GM12865 (cell line): ENCODE measurements at regions not wholly inside any gene's neighbourhood (a gene's known extent, or its start where the extent isn't known, plus 50 kb on each side); places are given as distances from the start of the nearest gene placed in this dataset.

ENCODE experiments used
- DNase-seq: peaks from one replicate; pipeline ENCODE4 v3.0.0; 2010; ENCODE audit warnings: low read depth
- H3K4me3 ChIP-seq: 2 replicates; pipeline ENCODE4 v1.5.1; 2011; ENCODE audit warnings: mild to moderate bottlenecking, low read depth, low read length, control low read depth
- TF ChIP-seq, protein P1 (sequence below): IDR thresholded peaks from 2 replicates; pipeline ENCODE4 v1.5.1; 2011; ENCODE audit warnings: low read length, control low read depth, low read depth, inconsistent platforms; ENCODE audit not compliant: insufficient read depth; ENCODE audit errors: missing control alignments

DNA sequence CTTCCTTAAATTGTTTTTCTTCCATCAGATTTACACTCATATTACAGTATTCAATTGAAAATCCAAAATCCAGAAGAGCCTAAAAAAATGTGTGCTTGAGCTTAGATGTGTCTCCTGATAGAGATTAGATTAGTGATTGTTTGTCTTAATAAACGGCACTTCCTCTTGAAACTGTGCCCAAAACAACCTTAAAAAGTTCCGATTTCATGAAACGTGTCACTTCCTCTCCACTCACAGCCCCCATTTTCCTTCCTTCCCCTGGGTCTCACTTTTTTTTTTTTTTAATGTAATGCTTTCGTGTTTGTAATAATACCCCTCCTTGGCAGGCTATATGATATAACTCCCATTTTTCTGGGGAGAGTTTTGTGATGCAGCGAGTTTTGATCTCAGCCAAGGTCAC lies 114.8 kb upstream of the ADO start:
- TF ChIP-seq, protein P1, sequence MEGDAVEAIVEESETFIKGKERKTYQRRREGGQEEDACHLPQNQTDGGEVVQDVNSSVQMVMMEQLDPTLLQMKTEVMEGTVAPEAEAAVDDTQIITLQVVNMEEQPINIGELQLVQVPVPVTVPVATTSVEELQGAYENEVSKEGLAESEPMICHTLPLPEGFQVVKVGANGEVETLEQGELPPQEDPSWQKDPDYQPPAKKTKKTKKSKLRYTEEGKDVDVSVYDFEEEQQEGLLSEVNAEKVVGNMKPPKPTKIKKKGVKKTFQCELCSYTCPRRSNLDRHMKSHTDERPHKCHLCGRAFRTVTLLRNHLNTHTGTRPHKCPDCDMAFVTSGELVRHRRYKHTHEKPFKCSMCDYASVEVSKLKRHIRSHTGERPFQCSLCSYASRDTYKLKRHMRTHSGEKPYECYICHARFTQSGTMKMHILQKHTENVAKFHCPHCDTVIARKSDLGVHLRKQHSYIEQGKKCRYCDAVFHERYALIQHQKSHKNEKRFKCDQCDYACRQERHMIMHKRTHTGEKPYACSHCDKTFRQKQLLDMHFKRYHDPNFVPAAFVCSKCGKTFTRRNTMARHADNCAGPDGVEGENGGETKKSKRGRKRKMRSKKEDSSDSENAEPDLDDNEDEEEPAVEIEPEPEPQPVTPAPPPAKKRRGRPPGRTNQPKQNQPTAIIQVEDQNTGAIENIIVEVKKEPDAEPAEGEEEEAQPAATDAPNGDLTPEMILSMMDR: no peak
- peak; percentile 58 for DNase-seq
- H3K4me3 ChIP-seq: no peak overlapping the region

DNA sequence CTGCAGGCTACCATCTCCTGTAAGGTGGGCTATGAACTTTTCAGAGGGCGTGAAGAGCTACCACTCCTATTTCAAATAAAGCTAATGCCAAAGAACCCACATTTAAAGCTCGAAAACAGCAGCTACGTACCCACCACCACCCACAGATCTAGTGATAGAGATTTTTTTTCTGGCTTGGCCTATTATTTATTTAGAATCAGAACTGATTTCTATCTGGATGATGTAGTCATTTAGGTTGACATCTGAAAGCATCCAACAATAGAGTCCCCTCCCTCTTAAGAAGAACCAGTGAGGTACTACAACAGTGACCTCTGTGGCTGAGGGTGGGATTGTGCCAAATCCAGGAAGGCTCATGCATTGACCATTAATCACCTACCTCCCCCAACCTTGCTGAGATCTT lies 113.8 kb upstream of the ADO start:
- TF ChIP-seq, protein P1: no peak
- peak; percentile 39 for DNase-seq
- H3K4me3 ChIP-seq: no peak overlapping the region

DNA sequence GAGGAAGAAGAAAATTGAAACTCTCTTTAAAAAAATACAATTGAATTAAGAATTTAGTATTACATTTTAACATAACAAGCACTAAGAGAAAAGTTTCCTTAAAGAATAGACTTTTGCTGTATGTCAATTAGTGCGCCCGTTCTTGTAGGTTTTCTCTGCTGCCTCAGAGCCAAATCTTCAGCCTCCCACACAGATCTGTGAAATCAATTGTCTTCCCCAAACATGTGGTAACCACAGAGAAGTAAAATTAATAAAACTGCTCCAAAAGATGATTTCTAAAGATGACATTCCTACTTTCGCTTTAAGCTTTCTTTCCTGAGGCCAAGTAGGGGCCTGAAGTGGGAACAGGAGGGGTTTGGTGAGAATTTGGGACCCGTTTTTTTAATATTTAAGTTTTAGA lies 113.2 kb upstream of the ADO start:
- TF ChIP-seq, protein P1: no peak
- no peak for DNase-seq
- H3K4me3 ChIP-seq: no peak overlapping the region

DNA sequence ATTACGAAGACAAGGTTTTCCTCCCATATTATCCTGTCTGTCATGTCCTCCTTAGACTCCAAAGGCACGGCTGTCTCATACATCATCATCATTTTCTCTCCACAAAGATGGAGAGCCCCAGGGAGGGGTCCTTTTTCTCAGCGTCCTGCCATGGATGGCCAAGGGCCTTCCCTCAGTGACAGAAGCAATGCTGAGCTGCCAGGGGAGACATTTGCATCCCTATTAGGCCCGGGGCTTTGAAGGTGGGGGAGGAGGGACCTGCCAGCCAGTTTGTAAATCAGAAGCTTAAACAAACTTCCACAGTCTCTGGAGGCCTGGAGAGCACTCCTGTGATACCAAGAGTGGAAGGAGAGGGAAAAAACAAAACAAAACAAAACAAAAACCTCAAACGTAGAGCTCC lies 112.4 kb upstream of the ADO start:
- H3K4me3 ChIP-seq: no peak overlapping the region
- DNase-seq: no peak
- TF ChIP-seq, protein P1: no peak

DNA sequence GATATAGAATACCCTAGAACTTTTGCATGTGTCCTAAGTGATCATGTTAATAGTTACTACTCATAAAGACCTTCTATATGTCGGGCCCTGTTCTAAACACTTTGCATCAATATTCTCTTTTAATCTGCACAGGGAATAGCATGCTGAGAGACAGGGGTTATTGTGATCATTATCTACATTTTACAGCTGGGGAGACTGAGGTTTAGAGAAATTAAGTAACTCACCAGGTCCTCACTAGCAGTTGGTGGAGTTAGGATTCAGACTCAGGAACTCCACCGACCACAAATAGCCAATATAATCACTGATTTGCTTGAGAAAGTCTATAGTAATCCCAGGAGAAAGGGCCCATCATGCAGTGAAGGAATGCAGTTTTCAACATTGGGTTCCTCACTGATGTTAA lies 111.2 kb upstream of the ADO start:
- no peak for DNase-seq
- H3K4me3 ChIP-seq: no peak overlapping the region
- TF ChIP-seq, protein P1: no peak

DNA sequence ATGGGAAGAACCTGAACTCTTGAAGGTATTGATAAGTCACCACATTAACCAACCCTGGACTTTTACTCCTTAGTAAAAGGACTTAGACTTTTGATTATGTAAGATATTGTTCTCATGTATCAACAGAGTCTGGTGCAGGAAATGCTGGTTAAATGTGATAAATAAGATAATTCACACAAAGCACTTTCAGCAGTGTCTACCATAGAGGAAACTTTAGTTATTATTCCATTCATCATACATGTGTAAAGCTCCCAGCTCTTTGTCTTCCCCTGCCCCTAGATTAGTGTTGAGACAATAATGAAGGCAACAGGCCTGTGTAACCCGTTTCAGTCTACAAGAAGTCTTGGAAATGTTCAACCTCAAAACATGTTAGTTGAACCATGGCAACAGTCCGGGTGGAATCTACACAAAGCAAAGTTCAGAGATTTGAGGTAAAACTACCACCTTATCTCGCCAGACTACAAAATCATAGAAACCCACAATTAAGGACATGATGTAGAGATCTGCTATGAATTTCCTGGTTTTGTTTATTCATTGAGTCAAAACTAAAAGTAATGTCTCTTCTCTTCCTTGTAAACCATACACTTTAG lies 109.9 kb upstream of the ADO start:
- TF ChIP-seq, protein P1: no peak
- DNase-seq: no peak
- H3K4me3 ChIP-seq: no peak overlapping the region

DNA sequence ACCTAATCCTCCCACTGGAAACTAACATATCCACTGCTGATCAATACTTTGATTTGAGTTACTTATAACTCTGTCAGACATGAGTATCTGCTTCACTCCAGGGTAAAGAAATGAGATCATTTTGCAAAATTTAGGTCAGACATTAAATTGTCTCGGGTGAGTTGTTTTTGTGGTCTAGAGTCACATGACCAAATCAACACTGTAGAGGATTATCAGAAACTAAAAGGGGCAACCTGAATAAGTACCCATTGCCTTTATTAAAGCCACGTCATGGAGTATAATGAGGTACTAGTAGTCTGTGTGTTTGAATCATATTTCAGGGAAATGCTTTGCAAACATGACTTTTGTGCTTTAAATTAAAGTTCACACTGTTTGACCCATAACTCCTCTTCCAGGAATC lies 107.7 kb upstream of the ADO start:
- DNase-seq: no peak
- TF ChIP-seq, protein P1: no peak
- no peak overlapping the region for H3K4me3 ChIP-seq
